Body of pancreas (tissue), 4 donors: ENCODE measurements at regions not wholly inside any gene's neighbourhood (a gene's known extent, or its start where the extent isn't known, plus 50 kb on each side); places are given as distances from the start of the nearest gene placed in this dataset.
A peak's percentile ranks its signal among the peaks of the same experiment; 100 is the strongest.

Source experiments
- ATAC-seq: fragments of 150-250 bp; one replicate; pipeline ENCODE4 v1.9.1; 2016
- DNase-seq, 4 donors: peaks; one replicate each; pipeline ENCODE4 v3.0.0-alpha.2; 2019
- H3K27ac ChIP-seq, 4 donors: fragments of 200-600 bp; sonication (generic); 1 replicate in 3 of 4; 2 replicates in 1 of 4; pipeline versions ENCODE4 v1.5.1 to v1.6.1; 2016 to 2019; ENCODE audit warnings: mild to moderate bottlenecking in 1 of 4, mixed read lengths in 1 of 4, moderate library complexity in 1 of 4
- H3K27me3 ChIP-seq, 2 donors: fragments of 200-600 bp; sonication (generic); one replicate each; pipeline ENCODE4 v1.6.0; 2016; ENCODE audit warnings: mild to moderate bottlenecking in 1 of 2
- H3K36me3 ChIP-seq, 2 donors: fragments of 200-600 bp; sonication (generic); replicated peaks in 1 of 2; 2 replicates each; pipeline ENCODE4 v1.5.1; 2016; ENCODE audit warnings: low read depth in 2 of 2; ENCODE audit not compliant: insufficient read depth in 1 of 2
- H3K4me1 ChIP-seq: fragments of 200-600 bp; sonication (generic); one replicate; pipeline ENCODE4 v1.6.0; 2016
- H3K4me3 ChIP-seq, 2 donors: fragments of 200-600 bp; sonication (generic); 1 replicate in 1 of 2; 2 replicates in 1 of 2; pipeline ENCODE4 v1.5.1; 2016 to 2019
- H3K9me3 ChIP-seq, 3 donors: fragments of 200-600 bp; sonication (generic); 1 replicate in 2 of 3; 2 replicates in 1 of 3; pipeline ENCODE4 v1.5.1; 2016
- CTCF ChIP-seq, 7 experiments: fragments of 450-650 bp in 4 of 7; fragments of 200-600 bp in 3 of 7; sonication (generic) in 3 of 7; IDR thresholded peaks; one replicate each; pipeline ENCODE4 v1.5.1; 2016 to 2019; ENCODE audit warnings: antibody characterized with exemption in 7 of 7
- POLR2A ChIP-seq, 3 donors: fragments of 450-650 bp; IDR thresholded peaks; one replicate each; pipeline ENCODE4 v1.6.1; 2016; ENCODE audit warnings: antibody characterized with exemption in 3 of 3, mild to moderate bottlenecking in 2 of 3
- WGBS, 2 donors: methylation state at CpG; one replicate each; pipeline ENCODE4 v1.1.5; 2017; 5-methylcytosine and 5-hydroxymethylcytosine counted together
- intact Hi-C: fragments of 100-400 bp; cut with DNase I; formaldehyde crosslinking; loops from one replicate; pipeline ENCODE4 v1.15.1; 2023

GRCh38 chr11:110862407-110862806 is 150.2 kb upstream of the ARHGAP20 start:
- no peak for TF ChIP-seq CTCF (IDR thresholded peaks at IDR 0.05)
- TF ChIP-seq POLR2A (IDR thresholded peaks at IDR 0.05) = no peak
- Histone ChIP-seq H3K4me1 (no peaks in the 10 kb centered on the region), H3K36me3 (no peaks in the 10 kb centered on the region), H3K9me3 (no peaks in the 10 kb centered on the region), H3K27me3 (no peaks in the 10 kb centered on the region), H3K27ac (no peak overlapping the region), H3K4me3 (no peak overlapping the region)
- DNase-seq (no peak), ATAC-seq (no peak)
- WGBS, 2 donors = 69 to 76% methylated on average over 2 of the region's 2 CpGs
- intact Hi-C loops = no loop called here

DNA sequence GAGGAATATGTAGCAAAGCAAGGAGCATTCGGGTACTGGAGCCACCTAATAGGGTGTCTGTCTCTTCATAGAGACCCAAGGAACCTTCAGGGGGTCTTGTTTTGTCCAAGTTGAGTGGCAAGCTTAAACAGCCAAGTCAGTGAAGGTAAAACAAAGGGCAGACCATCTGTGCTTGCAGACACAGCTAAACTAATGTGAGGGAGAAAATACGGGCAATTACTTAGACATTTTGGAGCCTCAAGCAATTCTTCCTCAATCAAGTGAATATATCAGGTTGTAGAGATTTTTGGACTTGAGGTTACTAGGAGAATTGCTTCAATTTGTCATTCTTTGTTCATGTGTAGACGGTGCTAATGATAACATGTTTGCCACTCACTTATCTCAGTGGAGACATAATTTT is 148.2 kb upstream of the ARHGAP20 start:
- no peak for DNase-seq
- no peaks in the 10 kb centered on the region for H3K27me3 ChIP-seq

DNA sequence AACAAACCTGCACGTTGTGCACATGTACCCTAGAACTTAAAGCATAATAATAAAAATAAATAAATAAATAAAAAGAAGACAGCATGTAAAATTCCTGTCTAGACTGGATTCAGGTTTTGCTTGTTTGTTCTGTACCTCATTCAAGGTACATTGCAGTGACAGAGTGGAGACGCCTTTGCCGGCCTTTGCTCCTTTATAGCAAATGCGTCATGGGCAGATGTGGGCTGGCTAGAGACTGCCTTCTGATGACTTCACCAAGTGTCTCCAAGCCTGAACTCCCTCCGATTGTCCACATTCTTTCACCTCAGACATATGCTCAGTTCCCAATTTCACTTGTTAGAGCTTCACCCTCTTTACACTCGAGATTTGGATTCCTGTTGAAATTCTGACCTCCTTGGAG is 147.8 kb upstream of the ARHGAP20 start:
- ATAC-seq (no peak), DNase-seq (no peak)
- no peaks in the 10 kb centered on the region for H3K4me1 ChIP-seq
- 67 to 90% methylated on average over 6 of the region's 6 CpGs for WGBS, 2 donors
- H3K27me3 ChIP-seq = no peaks in the 10 kb centered on the region
- H3K27ac ChIP-seq = no peak overlapping the region
- no peaks in the 10 kb centered on the region for H3K9me3 ChIP-seq
- intact Hi-C loops = no loop called here
- no peak overlapping the region for H3K4me3 ChIP-seq
- no peaks in the 10 kb centered on the region for H3K36me3 ChIP-seq
- TF ChIP-seq POLR2A (IDR thresholded peaks at IDR 0.05) = no peak

More for the DNA sequence above, 148.2 kb upstream of the ARHGAP20 start:
- WGBS, 2 donors = 51 to 59% methylated on average over 3 of the region's 3 CpGs
- intact Hi-C loops = no loop called here
- TF ChIP-seq CTCF (IDR thresholded peaks at IDR 0.05) (no peak), POLR2A (IDR thresholded peaks at IDR 0.05) (no peak)
- Histone ChIP-seq H3K4me3 (no peak overlapping the region), H3K9me3 (no peaks in the 10 kb centered on the region), H3K36me3 (no peaks in the 10 kb centered on the region), H3K27ac (no peak overlapping the region), H3K4me1 (no peaks in the 10 kb centered on the region)
- no peak for ATAC-seq

GRCh38 chr11:110859240-110859840 is 147.1 kb upstream of the ARHGAP20 start:
- H3K36me3 ChIP-seq = no peaks in the 10 kb centered on the region
- TF ChIP-seq CTCF (IDR thresholded peaks at IDR 0.05) = no peak
- TF ChIP-seq POLR2A (IDR thresholded peaks at IDR 0.05) = no peak
- no peak for DNase-seq
- no peaks in the 10 kb centered on the region for H3K9me3 ChIP-seq
- 76 to 82% methylated on average over 5 of the region's 5 CpGs for WGBS, 2 donors
- H3K4me3 ChIP-seq = no peak overlapping the region
- no peaks in the 10 kb centered on the region for H3K27me3 ChIP-seq
- no peak overlapping the region for H3K27ac ChIP-seq
- H3K4me1 ChIP-seq = no peaks in the 10 kb centered on the region
- intact Hi-C loops = no loop called here
- no peak for ATAC-seq

DNA sequence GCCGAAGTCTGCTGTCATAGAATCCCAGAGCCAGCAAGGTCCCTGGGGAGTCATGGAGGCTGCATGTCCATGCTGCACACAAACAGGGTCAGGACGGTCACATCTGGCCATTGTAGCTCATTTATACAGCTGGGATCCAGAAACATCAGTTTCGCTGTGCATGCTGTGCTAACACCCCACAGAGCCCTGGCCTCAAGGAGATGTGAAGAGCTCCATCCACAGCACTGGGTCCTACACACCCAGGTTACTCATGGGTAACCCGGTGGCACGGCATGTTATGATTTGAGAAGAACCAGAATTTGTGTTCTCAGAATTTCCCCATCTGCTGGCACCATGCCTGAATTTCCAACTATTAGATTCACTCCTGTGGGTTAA is 146.3 kb upstream of the ARHGAP20 start:
- DNase-seq (peak; percentile 15 to 46 (median 28)), ATAC-seq (no peak)
- TF ChIP-seq CTCF (IDR thresholded peaks at IDR 0.05) (no peak), POLR2A (IDR thresholded peaks at IDR 0.05) (no peak)
- 62 to 69% methylated on average over 4 to 5 of the region's 5 CpGs for WGBS, 2 donors
- H3K27ac ChIP-seq = no peak overlapping the region
- no peaks in the 10 kb centered on the region for H3K27me3 ChIP-seq
- intact Hi-C loops = no loop called here
- no peaks in the 10 kb centered on the region for H3K36me3 ChIP-seq
- H3K4me3 ChIP-seq = no peak overlapping the region
- no peaks in the 10 kb centered on the region for H3K4me1 ChIP-seq
- H3K9me3 ChIP-seq = no peaks in the 10 kb centered on the region
